ENCODE measurements at regions not wholly inside any gene's neighbourhood (a gene's known extent, or its start where the extent isn't known, plus 50 kb on each side); places are given as distances from the start of the nearest gene placed in this dataset.

DNA sequence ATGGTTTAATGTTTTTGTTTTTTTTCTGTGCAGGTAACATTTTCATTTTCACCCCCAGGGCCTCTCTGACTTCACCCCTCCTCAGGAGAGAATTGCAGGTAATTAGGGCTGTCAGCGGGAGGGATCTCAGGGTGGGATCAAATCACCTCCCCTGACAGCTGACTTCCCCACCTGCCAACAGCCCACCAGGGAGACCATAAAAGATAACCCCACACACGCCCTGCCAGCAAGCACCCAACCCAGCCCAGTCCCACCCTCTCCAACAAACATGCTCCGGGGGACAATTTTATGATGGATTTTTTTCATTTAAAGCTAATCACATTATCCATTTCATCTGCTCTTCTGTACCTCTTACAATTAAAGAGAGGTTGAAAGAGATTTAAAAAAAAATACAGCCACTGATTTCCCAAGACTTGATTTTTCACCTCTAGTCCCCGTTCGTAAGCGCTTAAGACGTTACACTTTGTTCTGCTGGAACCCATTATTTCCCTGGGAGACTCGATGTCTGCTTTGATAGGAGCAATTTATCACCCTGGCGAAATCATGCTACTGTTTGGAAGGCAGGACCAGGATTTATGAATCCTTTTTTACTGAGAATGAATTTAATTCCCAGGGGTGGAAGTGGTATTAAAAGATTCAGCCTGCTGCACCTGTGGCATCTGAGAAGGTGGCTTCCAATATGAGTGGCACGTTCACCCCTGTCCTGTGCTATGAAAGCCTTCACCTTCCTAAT is 232.9 kb upstream of the ID2 start:
- Histone ChIP-seq H3K27ac (no peak overlapping the region), H3K27me3 (no peaks in the 10 kb centered on the region), H3K36me3 (no peaks in the 10 kb centered on the region), H3K9me3 (no peaks in the 10 kb centered on the region), H3K4me1 (peaks cover 4 to 16% (median 6%) of the 10 kb centered on the region in 3 donors), H3K4me3 (no peak overlapping the region)
- 58 to 69% methylated on average over 9 to 10 of the region's 10 CpGs for WGBS, 2 donors
- DNase-seq, result no peak
- intact Hi-C loops (cut with DNase I), result no loop called here
- TF ChIP-seq POLR2A (IDR thresholded peaks at IDR 0.05), result no peak

DNA sequence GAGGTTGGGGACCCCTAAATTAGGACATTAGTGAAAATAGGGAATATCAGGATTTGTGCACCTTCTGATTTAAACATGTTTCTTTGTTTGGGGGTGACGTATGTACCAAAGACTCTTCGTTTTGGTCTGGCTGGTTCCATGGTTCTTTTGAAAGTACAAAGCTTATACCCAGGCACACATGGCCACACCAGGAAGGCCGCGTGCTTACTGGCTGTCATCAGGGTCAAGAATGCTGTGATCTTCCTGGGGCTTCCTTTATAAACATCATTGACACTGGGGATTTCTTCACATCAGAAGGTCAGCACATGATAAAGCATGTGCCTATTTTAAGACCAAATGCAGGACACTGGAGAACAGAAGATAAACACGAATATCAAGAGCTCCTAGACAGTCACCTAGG is 230.6 kb upstream of the ID2 start:
- H3K4me3 ChIP-seq, result no peak overlapping the region
- peaks cover 4 to 35% (median 6%) of the 10 kb centered on the region in 3 donors for H3K4me1 ChIP-seq
- intact Hi-C loops (cut with DNase I), result no loop called here
- H3K27ac ChIP-seq, result no peak overlapping the region
- H3K27me3 ChIP-seq, result peaks cover 0 to 2% (median 0%) of the 10 kb centered on the region in 4 donors
- TF ChIP-seq, protein P1, sequence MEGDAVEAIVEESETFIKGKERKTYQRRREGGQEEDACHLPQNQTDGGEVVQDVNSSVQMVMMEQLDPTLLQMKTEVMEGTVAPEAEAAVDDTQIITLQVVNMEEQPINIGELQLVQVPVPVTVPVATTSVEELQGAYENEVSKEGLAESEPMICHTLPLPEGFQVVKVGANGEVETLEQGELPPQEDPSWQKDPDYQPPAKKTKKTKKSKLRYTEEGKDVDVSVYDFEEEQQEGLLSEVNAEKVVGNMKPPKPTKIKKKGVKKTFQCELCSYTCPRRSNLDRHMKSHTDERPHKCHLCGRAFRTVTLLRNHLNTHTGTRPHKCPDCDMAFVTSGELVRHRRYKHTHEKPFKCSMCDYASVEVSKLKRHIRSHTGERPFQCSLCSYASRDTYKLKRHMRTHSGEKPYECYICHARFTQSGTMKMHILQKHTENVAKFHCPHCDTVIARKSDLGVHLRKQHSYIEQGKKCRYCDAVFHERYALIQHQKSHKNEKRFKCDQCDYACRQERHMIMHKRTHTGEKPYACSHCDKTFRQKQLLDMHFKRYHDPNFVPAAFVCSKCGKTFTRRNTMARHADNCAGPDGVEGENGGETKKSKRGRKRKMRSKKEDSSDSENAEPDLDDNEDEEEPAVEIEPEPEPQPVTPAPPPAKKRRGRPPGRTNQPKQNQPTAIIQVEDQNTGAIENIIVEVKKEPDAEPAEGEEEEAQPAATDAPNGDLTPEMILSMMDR (IDR thresholded peaks at IDR 0.05), result no peak
- no peak for TF ChIP-seq POLR2A (IDR thresholded peaks at IDR 0.05)
- no peaks in the 10 kb centered on the region for H3K36me3 ChIP-seq
- 88 to 89% methylated on average over 5 of the region's 5 CpGs for WGBS, 2 donors
- no peak for DNase-seq
- no peaks in the 10 kb centered on the region for H3K9me3 ChIP-seq

DNA sequence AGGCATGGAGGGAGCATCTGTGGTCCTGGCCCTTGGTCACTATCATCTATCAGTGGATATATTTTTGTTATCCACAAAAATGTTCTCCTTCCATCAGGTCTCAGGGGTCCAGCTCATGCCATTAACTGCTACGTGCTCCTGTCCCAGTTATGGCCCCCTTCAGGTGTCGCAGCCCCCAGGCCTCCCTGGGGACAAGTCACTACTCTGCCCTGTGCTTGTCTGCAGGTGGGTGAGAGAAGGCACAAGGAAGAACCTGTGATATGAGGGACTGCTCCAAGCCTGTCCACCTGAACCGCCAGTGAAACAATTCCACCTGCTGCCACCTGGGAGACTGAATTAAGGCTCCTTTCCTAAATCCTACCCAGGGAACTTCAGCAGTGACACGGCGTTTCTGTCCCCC is 229.6 kb upstream of the ID2 start:
- no peak for DNase-seq

DNA sequence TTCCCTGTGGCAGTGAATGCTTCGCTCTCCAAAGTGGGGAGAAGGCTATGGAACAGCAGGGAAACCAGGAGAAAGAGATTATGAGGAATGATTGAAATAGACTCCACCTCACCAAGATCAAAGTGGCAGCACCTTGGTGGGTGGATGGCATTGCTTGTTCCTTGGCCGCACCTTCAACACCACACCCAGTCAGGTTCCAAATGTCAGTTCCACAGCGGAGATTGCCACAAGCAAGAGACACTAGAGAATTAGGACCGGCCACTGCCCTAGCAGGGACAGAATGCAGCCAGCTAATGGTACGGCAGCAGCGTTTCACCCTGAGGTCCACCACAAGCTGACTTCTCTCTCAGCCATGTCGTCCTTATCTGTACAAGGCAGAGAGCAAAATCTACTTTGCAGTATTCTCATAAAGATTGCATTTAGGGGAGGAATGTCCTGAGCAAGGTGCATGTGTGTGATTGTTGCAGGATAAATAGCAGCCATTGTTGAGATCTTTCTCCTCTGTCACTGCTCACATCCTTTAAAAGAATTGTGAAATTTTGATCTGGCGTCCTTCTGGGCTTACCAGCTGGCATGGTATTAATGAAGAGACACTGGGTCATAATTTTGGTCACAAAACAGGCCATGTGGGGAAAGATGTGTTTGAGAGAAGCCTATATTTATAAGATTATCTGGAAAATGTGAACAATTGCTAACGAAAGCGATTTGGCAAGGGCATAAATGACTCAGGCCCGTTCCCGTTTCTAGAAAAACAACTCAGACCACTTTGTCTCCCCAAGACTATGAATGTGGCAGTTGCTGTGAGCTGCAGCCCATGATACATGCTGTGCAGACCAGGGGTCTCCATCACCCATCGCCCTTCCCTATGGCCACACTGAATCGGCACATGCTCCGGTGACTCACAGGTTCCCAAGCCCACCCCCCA is 228.6 kb upstream of the ID2 start:
- Histone ChIP-seq H3K36me3 (no peaks in the 10 kb centered on the region), H3K4me3 (no peak overlapping the region), H3K27me3 (peaks cover 0 to 21% (median 0%) of the 10 kb centered on the region in 4 donors), H3K27ac (no peak overlapping the region), H3K9me3 (no peaks in the 10 kb centered on the region), H3K4me1 (peaks cover 6 to 55% (median 13%) of the 10 kb centered on the region in 3 donors)
- no peak for TF ChIP-seq POLR2A (IDR thresholded peaks at IDR 0.05)
- TF ChIP-seq, protein P1 (IDR thresholded peaks at IDR 0.05), result no peak
- DNase-seq, result no peak
- 73 to 75% methylated on average over 15 of the region's 15 CpGs for WGBS, 2 donors
- intact Hi-C loops (cut with DNase I), result no loop called here

More for the DNA sequence above, 229.6 kb upstream of the ID2 start:
- Histone ChIP-seq H3K27ac (no peak overlapping the region), H3K36me3 (no peaks in the 10 kb centered on the region), H3K4me1 (peaks cover 6 to 45% (median 9%) of the 10 kb centered on the region in 3 donors), H3K4me3 (no peak overlapping the region), H3K27me3 (peaks cover 0 to 12% (median 0%) of the 10 kb centered on the region in 4 donors), H3K9me3 (no peaks in the 10 kb centered on the region)
- TF ChIP-seq, protein P1 (IDR thresholded peaks at IDR 0.05), result no peak
- TF ChIP-seq POLR2A (IDR thresholded peaks at IDR 0.05), result no peak
- intact Hi-C loops (cut with DNase I), result no loop called here
- WGBS, 2 donors, result 35 to 71% methylated on average over 2 to 3 of the region's 5 CpGs

DNA sequence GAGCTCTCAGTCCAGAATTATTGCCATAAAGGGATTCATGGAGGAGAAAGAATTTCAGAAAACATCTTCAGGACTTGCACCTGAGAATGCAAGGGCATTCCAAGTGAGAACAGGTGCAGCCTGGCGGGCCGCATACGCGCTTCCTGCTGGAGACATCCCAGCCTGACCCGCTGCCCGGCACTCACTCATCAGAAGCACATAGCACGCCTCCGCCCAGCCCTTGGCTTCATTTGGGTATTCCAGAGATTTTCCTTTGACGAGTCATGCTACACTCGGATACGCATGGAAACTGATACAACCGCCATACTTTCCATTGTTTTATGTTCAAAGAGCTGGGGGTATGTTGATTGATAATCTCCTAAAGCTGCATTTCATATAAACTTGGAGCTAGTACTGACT is 228.0 kb upstream of the ID2 start:
- Histone ChIP-seq H3K9me3 (no peaks in the 10 kb centered on the region), H3K4me1 (peaks cover 6 to 61% (median 18%) of the 10 kb centered on the region in 3 donors), H3K36me3 (no peaks in the 10 kb centered on the region), H3K4me3 (no peak overlapping the region), H3K27ac (no peak overlapping the region), H3K27me3 (peaks cover 0 to 24% (median 0%) of the 10 kb centered on the region in 4 donors)
- DNase-seq, result no peak
- intact Hi-C loops (cut with DNase I), result no loop called here
- WGBS, 2 donors, result 33 to 89% methylated on average over 4 to 8 of the region's 12 CpGs
- TF ChIP-seq, protein P1 (IDR thresholded peaks at IDR 0.05), result no peak
- no peak for TF ChIP-seq POLR2A (IDR thresholded peaks at IDR 0.05)
